ENCODE measurements at regions not wholly inside any gene's neighbourhood (a gene's known extent, or its start where the extent isn't known, plus 50 kb on each side); places are given as distances from the start of the nearest gene placed in this dataset.

DNA sequence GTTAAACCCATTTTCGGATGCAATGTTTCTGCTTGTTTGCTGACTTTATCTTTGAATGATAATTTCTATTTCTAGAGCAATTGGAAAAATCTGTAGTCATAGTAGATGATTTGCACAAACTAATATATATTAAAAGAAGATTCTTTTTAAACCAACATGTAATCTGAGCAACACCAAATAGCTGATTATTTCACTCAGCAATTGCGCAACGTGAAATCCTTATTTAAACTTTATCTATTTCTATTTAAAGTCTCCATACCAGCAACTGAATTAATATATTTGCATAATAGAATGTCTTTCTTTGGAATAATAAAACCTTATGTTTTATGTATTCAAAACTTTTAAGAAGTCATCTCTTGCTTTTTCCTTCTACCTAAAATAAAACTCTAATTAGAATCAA is 1132.4 kb downstream of the FLRT2 start:
- no peak for DNase-seq

DNA sequence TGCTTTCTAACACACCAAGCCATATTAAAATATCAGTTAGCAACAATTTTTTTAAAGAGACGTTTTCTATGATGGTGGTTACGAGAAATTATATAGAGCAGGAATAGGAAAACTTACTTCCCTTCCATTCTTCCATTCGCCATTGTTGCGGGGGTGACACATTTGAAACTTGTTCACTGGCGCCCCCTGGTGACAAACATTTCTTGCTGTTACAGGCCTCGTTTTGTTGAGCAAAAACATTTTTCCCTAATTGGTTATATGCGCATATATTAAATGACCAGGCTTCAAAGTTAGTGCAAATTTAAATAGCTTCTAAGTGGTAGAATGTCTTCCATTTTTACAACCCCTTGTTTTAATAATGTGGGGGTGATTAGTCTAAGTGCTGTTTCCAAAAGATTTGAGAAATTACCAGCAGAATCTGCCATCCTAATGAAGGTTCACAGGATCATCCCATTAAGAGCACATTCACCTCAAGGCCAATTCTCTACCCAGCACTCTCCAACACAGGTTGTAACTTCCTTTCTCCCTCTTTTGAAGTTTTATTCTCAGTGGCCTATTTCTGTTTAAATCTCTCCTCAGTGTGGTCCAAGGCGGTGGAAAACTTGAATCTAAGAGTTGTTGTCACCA is 1124.7 kb downstream of the FLRT2 start:
- no peak for DNase-seq

DNA sequence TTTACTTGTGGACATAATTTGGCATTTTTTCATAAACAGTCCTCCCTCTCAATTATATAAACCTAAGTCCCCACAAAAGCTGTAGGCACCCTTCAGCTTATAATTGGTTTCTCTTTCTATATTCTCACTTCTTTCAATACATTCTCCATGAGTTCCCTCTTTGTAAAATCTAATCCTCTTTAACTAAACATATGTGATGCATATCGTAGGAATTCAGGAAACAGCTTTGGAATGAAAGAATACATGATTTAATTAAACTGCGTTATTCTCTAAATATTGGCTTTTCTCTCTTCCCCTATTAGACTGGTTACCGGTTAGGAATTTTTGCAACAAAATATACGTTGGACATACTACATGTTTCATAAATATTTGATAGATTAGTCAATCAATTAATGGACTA is 1122.6 kb downstream of the FLRT2 start:
- no peak for DNase-seq

DNA sequence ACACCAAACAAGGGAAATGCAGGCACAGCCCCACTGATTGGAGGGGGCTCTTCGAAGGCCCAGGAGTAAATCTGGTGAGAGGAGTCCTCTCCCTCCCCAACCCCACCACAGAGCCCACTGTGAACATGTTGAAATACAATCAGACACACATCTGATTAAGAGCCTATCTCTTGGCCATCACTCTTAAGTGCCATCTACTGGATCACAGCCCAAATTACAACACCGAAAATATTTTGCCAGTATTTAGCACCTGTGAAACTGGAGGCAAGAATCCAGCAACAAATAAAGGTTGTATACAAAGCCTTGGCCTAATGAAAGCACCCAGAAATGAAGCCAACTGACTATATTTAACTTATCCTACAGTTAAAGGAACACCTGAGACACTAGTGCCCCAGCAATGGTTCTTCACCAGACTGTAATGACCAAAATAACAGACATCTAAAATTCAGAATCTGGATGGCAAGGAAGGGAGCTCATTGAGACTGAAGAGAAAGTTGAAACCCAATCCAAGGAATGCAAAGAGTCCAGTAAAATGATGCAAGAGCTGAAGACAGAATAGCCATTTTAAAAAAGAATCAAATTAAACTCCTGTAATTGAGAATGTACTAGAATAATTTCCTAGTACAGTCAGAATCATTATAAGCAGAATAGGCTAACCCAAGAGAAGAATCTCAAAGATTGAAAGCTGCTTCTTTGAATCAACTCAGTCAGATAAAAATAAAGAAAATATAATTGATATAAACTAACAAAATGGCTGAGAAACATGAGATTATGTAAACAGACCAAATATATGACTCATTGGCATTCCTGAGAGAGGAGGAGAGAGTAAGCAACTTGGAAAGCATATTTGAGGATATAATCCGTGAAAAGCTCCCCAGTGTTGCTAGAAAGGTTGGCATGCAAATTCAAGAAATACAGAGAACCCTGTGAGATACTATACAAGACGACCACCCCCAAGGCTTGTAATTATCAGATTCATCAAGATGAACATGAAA is 1117.0 kb downstream of the FLRT2 start:
- DNase-seq: no peak

DNA sequence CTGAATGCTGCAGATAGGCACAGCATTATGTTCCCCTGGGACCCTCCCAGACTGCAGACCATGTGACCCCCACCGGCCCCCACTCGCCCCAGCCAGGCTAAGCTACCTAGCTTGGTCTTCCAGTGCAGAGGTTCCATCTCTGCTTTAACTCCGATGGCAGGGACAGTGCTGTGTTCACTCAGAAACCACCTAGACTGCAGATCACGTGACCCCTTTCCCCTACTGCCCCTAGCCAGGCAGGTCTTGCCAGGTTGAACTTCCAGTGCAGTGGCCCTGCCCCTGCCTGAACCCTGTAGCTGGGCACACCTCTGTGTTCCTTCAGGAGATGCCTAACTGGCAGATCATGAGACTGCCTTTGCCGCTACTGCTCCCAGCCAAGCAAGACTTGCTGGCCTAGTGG is 1116.2 kb downstream of the FLRT2 start:
- DNase-seq: peak; percentile 1

DNA sequence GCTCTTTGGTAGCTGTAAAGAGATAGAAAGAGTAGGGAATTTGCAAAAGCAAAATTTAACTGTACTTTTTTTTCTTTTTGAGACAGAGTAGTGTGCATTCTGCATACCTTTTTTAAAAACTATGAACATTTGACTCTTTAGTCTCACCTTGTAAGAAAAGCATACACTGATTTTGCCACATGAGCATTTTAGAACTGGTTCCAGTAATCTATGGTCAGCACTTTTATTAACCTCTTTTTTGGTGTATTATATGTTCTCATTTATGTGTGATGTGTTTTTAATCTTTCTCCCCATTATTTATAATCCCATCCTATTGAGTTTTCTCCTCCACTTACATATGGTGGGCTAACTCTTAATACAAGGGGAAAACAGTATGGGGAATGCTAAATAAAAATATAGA is 1111.4 kb downstream of the FLRT2 start:
- DNase-seq: no peak

DNA sequence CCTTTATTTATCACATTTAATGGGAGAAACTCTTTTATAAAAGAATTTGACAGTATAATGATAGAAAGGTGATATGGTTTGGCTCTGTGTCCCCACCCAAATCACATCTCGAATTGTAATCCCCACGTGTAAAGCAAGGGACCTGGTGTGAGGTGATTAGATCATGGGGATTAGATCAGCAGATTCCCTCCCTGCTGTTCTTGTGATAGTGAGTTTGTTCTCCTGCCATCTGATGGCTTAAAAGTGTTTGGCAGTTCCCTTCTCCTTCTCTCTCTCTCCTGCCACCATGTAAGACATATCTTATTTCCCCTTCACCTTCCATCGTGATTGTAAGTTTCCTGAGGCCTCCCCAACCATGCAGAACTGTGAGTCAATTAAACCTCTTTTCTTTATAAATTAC is 1110.3 kb downstream of the FLRT2 start:
- no peak for DNase-seq

DNA sequence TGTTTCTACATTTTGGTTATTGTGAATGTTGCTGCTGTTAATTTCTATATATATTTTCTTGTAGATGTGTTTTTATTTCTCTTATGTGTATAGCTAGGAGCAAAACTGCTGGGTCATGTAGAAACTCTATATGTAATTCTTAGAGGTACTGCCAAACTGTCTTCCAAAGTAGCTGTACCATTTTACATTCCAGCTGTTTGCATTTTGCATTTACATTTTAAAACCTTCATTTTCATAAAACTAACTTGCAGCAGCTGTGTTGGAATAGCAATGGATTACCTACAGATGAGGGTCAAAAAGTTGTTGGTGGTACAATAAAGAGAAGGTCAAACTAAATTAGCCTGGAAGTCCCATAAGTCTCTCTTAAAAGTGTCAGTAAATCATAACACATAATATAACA is 1109.7 kb downstream of the FLRT2 start:
- DNase-seq: no peak

DNA sequence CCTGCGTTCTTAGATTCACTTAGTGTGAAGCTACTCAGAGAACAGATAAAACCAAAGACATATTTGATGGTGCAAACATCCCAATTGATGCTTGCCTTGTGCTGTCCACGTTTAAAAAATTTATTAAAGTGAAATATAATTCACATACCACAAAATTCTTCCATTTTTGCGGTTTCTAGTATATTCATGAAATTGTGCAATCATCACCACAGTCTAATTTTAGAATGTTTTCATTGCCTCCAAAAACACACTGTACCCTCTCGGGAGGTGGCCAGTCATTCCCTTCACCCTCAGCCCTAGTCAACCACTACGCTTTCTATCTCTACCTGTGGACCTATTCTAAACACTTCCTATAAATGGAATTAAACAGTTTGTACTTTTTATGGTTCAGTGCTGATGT is 1109.2 kb downstream of the FLRT2 start:
- DNase-seq: no peak

DNA sequence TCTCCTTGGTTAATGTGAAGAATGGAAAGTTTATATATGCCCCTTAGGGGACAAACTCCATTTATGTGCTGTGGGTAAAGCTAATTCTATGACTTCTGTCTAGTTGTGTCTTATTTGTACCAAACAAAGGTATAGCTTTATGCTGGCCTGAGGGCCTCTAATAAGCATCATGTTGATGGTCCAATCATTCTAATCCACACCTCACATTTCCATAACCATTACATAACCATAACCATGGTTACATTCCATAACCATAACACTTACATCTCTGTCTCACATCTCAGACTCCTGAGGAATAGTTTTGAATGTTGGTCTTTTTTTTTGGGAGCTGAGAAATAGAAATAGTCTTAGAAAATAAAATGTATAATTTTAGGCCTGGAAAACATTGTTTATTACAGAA is 1097.1 kb downstream of the FLRT2 start:
- DNase-seq: no peak

DNA sequence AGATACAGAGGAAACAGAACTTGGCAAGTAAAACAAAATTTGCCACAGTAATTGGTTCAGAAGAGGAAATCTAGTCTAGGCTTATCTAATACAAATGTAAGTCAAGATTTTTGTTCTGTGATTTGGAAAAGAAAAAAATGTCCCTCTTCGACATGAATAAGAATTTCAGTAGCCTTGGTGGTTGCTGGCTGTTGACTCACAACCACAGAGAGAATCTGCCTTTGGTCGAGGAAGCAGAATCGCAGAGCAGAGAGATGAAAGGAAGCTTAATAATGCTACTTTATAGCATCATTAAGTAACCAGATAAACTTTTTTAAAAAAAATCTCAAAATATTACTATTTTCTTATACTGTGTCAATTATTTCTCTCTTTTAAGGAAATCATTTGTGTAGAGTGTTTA is 1096.6 kb downstream of the FLRT2 start:
- DNase-seq: no peak

DNA sequence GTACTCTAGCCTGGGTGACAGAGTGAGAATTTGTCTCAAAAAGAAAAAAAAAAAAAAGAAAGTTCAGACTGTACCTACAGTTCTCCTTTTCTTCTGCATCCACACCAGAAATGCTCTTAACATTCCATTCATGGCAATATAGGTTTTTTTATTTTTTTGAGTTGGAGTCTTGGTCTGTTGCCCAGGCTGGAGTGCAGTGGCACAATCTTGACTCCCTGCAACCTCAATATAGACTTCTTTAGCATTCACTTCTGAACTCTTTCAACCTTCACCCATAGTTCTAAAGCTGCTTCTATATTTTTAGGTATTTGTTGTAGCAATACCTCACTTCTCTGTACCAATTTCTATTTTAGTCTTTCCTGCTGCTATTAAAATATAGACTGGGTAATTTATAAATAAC is 1095.7 kb downstream of the FLRT2 start:
- DNase-seq: no peak

DNA sequence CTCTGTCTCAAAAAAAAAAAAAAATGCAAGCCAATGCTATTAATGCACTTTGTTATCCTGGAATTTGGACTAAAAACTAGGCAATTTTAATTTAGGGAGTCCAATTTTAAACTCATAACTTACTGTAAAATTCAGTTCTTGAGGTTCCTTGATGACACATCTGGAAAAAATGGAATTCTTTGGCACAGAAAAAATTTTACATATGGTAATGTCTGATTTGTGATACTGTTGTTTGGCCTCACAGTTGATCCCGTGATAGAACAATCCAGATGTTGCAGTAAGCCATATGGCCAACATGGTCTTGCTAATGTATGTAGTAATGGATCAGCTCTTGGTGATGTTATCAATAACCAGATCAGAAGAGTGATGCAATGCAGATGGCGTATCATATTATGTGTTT is 1089.8 kb downstream of the FLRT2 start:
- DNase-seq: no peak

DNA sequence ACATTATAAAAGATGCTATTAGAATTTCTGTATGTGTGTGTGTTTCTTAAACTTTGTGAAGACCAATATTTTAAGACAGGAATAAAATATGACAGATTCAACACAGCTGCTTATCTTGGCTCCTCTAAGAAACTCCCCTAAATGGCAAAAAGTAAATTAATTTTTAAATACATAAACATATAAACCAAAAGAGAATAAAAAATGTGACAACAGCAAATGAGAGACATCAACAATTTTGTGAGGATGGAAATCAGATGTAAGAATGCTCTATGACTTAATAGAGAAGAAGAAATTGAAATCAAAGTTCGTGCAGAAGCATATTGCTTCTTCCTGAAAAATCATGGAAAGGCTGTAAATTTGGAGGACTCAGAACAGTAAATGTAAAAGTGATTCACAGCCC is 1083.8 kb downstream of the FLRT2 start:
- no peak for DNase-seq

DNA sequence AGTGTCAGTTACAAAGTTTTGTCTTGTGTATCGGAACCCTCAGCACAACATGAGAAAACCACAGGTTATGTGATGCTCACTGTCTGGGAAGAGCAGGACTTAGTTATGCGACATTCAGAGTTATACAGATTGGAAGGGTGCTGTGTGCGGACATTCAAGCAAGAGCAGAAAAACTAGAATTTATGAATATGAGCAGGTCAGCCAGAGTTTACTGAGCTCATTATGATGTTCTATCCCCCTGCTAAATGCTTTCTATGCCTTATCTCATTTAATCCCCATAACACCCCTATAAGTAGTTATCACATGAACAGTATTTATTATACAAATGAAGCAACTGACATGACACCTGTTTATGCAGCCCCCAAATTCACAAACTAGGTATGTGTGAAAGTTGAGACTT is 1083.2 kb downstream of the FLRT2 start:
- DNase-seq: no peak

DNA sequence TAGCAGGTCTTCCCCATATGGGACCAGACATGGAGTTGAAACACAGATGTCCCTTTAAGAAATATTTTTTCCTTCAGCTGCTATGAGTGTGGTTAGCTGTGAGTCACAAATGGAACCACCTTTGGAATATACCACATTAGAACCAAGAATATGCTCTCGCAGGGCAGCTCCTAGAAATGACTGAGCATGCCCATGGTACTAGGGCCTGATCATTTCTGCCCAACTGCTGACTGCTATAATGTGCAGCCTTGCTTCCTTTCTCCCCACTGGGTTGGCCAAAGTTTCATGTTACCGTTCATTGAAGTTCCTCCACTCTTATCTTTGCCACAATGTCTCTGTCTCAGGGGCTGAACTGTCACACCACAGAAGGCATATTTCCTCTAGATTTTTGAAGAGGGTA is 1074.6 kb downstream of the FLRT2 start:
- no peak for DNase-seq

DNA sequence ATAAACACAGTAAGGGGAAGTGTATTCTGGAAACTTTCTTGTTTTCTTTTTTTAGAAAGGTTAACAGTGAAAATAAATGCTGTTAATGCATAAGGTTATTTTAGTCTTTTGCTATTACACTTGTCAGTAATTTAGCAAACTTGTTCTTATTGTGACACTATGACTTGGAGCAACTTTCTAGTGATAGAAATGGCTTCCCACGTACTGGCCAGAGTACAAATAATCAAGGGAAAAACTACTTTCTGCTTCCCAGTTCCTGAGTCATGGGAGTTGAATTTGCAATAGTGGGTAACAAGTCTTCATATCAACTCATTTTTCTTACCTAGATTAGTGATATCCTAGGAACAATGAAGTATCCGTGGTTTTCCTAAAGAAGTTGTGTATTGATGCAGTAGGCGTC is 1072.3 kb downstream of the FLRT2 start:
- DNase-seq: no peak

DNA sequence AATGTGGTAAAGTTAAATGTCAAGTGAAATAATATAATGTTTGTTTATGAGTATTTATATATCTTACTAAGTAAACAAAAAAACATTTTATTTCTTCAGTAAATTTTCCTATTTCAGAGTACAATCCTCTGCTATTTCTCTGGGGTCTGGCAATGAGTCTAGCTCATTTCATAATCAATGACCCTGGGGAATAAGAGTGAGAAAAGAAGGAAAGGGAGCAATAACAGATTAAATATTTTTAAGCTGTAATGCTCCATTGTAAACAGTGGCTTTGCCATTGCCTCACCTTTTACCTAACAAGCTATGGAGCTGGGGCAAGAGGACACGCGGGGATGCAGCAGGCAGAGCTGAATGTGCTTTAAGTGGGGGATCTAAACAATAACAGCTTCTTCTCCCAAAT is 1071.9 kb downstream of the FLRT2 start:
- no peak for DNase-seq

DNA sequence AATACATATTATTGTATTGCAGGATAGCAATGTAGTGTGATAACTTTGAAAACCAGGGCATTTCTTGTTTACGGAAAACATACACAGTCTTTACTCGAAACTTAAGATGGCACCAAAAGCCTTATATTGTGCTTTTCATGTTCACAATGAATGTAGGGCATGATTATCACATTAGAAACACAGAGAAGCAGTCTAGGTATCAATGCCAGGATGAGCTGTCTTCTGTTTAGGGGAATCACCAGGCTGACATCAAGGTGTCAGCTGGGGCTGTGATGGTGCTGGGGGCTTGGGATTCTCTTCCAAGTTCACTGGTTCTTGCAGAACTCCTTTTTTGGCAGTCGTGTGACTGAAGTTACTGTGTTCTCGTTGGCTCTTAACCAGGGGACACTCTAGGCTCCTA is 1067.3 kb downstream of the FLRT2 start:
- DNase-seq: no peak

DNA sequence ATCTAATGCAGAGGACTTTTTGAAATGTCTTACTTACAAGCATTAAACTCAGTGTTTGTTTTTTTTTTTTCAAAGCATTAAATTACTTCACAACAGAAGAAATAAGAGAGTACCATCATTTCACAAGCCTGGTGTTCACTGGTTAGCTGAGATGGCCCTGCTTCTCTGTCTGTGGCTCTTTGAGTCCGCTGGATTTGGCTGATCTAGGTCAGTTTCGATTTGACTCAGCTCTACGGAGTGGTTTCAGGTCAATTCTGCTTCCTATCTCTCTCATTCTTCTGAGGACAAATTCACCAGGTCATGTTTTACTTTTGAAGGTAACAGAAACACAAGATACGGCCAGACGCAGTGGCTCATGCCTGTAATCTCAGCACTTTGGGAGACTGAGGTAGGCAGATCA is 1066.1 kb downstream of the FLRT2 start:
- DNase-seq: no peak

DNA sequence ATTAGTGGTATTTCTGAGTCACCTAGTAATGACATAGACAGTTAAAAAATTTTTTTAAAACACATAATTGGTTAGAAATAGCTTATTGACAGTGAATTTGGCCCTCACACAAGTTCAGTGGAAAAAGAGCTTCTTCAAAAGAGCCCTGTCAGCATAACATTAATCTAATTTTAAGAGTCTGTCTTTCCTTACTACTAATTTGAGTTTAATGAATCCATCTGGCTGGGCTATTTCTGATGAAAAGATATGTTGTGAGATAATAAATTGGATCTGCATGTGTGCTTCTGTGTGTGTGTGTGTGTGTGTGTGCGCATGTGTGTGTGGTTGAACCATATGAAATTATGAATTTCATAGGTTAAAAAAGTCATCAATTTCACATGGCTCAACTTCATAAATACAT is 1045.2 kb downstream of the FLRT2 start:
- DNase-seq: no peak

DNA sequence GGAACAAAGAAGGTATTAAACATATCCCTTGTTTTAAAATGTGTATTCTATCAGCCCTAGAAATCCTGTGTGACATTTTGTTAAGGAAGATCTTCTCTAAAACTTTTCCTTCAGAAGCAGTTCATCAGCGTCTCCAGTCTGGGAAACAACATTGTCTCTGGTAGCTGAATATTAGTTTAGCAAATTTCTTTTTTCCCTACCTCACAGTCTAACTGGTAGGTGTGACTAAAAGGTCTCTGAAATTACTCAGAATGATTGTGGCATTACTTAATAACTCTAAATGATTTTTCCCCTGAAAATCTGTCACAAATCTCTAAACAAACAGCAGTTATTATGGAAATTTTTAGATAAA is 1044.8 kb downstream of the FLRT2 start:
- no peak for DNase-seq

DNA sequence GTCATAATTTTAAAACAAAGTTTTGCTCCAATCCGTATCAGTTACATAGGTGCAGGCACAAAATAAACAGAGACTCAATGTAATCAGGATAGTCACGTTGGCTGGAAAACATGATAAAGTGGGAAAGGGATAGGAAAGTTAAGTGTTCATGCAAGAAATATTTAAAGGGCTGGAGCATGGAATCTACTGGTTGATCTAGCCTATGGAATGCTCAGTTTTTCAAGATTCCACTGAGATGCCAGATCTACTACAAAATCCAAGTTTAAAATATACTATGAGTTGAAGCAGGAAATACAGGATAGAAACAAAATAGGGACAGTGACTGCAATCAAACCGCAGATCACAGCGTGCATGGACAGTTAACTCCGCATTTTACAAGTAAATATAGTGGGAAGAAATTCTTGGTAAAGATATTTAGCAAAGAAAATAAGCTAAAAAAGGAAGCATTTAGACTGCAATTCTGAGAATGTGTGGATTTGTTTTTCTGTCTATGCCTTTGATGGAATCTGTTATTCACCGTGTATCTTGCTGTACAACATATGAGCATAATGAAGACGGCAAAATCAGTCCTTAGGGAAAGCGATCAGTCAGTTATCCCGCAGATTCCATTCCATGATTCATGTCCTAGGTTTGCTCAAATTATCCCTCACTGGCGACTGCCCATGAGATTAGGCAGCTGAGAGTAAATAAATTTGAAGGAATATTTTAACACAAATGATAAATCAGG is 1044.3 kb downstream of the FLRT2 start:
- no peak for DNase-seq

DNA sequence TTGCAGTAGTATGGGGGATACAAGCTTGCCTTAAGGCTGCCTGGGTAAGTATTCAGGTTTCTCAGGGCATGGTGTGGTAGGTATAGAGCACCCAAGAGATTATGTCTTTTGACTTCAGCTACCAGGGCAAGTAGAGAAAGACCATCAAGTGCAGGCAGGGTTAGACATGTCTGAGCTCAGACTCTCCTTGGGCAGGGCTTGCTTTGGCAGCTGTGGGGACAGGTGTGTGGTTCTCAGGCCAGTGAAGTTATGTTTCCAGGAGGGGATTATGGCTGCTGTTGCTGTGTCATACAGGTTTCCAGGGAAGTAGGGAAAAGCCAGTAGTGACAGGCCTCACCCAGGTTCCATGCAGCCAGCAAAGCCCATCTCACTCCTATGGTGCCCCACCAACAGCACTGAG is 1040.4 kb downstream of the FLRT2 start:
- no peak for DNase-seq

Measured in CD4-positive, alpha-beta T cell treated with Interferon gamma for 1 hour (primary cell).